ENCODE measurements at regions not wholly inside any gene's neighbourhood (a gene's known extent, or its start where the extent isn't known, plus 50 kb on each side); places are given as distances from the start of the nearest gene placed in this dataset.

GRCh38 chr10:65123120-65123519 lies 1601.9 kb downstream of the REEP3 start:
- TF ChIP-seq, protein P1, sequence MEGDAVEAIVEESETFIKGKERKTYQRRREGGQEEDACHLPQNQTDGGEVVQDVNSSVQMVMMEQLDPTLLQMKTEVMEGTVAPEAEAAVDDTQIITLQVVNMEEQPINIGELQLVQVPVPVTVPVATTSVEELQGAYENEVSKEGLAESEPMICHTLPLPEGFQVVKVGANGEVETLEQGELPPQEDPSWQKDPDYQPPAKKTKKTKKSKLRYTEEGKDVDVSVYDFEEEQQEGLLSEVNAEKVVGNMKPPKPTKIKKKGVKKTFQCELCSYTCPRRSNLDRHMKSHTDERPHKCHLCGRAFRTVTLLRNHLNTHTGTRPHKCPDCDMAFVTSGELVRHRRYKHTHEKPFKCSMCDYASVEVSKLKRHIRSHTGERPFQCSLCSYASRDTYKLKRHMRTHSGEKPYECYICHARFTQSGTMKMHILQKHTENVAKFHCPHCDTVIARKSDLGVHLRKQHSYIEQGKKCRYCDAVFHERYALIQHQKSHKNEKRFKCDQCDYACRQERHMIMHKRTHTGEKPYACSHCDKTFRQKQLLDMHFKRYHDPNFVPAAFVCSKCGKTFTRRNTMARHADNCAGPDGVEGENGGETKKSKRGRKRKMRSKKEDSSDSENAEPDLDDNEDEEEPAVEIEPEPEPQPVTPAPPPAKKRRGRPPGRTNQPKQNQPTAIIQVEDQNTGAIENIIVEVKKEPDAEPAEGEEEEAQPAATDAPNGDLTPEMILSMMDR (conservative IDR thresholded peaks at IDR 0.05; ENCODE audit: low read depth in 2 of 2) = no peak
- TF ChIP-seq, protein P2, sequence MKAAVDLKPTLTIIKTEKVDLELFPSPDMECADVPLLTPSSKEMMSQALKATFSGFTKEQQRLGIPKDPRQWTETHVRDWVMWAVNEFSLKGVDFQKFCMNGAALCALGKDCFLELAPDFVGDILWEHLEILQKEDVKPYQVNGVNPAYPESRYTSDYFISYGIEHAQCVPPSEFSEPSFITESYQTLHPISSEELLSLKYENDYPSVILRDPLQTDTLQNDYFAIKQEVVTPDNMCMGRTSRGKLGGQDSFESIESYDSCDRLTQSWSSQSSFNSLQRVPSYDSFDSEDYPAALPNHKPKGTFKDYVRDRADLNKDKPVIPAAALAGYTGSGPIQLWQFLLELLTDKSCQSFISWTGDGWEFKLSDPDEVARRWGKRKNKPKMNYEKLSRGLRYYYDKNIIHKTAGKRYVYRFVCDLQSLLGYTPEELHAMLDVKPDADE (IDR thresholded peaks at IDR 0.05) = no peak
- no peak for TF ChIP-seq EZH2 (IDR thresholded peaks at IDR 0.05; ENCODE audit: low read depth, unreplicated experiment)
- no peak for TF ChIP-seq POLR2AphosphoS5 (IDR thresholded peaks at IDR 0.05; ENCODE audit: low read depth)
- TF ChIP-seq CREB1 (CRISPR knock-in tag; IDR thresholded peaks at IDR 0.05; ENCODE audit: low read depth) = no peak
